ENCODE measurements at regions not wholly inside any gene's neighbourhood (a gene's known extent, or its start where the extent isn't known, plus 50 kb on each side); places are given as distances from the start of the nearest gene placed in this dataset.

GRCh38 chr16:86939609-86940008 lies 361.3 kb downstream of the FOXL1 start:
- TF ChIP-seq CTCF (IDR thresholded peaks at IDR 0.05), result no peak
- Mint-ChIP-seq H3K27ac (no peak overlapping the region), H3K9me3 (peaks cover 14% of the 10 kb centered on the region), H3K27me3 (peaks cover 23% of the 10 kb centered on the region), H3K36me3 (ENCODE audit: low read depth) (no peaks in the 10 kb centered on the region), H3K4me1 (no peaks in the 10 kb centered on the region), H3K4me3 (no peak overlapping the region)
- intact Hi-C loops (cut with micrococcal nuclease), result no loop called here
- no peak for ATAC-seq (ENCODE audit: low read depth)
- POLR2A ChIA-PET, result no interaction called here
- CTCF ChIA-PET, result no interaction called here
- no peak for DNase-seq

GRCh38 chr16:86941731-86942130 lies 363.4 kb downstream of the FOXL1 start:
- intact Hi-C loops (cut with micrococcal nuclease), result no loop called here
- H3K27me3 Mint-ChIP-seq, result peaks cover 8% of the 10 kb centered on the region
- no peak for ATAC-seq (ENCODE audit: low read depth)
- H3K4me1 Mint-ChIP-seq, result no peaks in the 10 kb centered on the region
- no peak overlapping the region for H3K27ac Mint-ChIP-seq
- peaks cover 14% of the 10 kb centered on the region for H3K9me3 Mint-ChIP-seq
- DNase-seq, result no peak
- POLR2A ChIA-PET, result no interaction called here
- H3K36me3 Mint-ChIP-seq (ENCODE audit: low read depth), result no peaks in the 10 kb centered on the region
- CTCF ChIA-PET, result no interaction called here
- H3K4me3 Mint-ChIP-seq, result no peak overlapping the region
- no peak for TF ChIP-seq CTCF (IDR thresholded peaks at IDR 0.05)

- Mint-ChIP-seq H3K9me3 (peaks cover 10% of the 10 kb centered on the region), H3K4me1 (no peaks in the 10 kb centered on the region), H3K4me3 (no peak overlapping the region), H3K36me3 (ENCODE audit: low read depth) (no peaks in the 10 kb centered on the region), H3K27ac (no peak overlapping the region), H3K27me3 (peaks cover 3% of the 10 kb centered on the region)
- ATAC-seq (ENCODE audit: low read depth), result no peak
- intact Hi-C loops (cut with micrococcal nuclease), result no loop called here
- ChIA-PET CTCF (no interaction called here), POLR2A (no interaction called here)
- DNase-seq, result no peak
- TF ChIP-seq CTCF (IDR thresholded peaks at IDR 0.05), result no peak
Observed at GRCh38 chr16:86942151-86943051, 364.1 kb downstream of the FOXL1 start.

- intact Hi-C loops (cut with micrococcal nuclease), result no loop called here
- ATAC-seq (ENCODE audit: low read depth) (no peak), DNase-seq (no peak)
- Mint-ChIP-seq H3K27me3 (no peaks in the 10 kb centered on the region), H3K9me3 (no peaks in the 10 kb centered on the region), H3K27ac (no peak overlapping the region), H3K4me1 (no peaks in the 10 kb centered on the region), H3K4me3 (no peak overlapping the region), H3K36me3 (ENCODE audit: low read depth) (no peaks in the 10 kb centered on the region)
- no peak for TF ChIP-seq CTCF (IDR thresholded peaks at IDR 0.05)
- ChIA-PET POLR2A (no interaction called here), CTCF (no interaction called here)
Observed at GRCh38 chr16:86945166-86945900, 367.0 kb downstream of the FOXL1 start.

- DNase-seq (no peak), ATAC-seq (ENCODE audit: low read depth) (no peak)
- intact Hi-C loops (cut with micrococcal nuclease), result no loop called here
- Mint-ChIP-seq H3K27ac (no peak overlapping the region), H3K27me3 (no peaks in the 10 kb centered on the region), H3K9me3 (no peaks in the 10 kb centered on the region), H3K4me3 (no peak overlapping the region), H3K4me1 (no peaks in the 10 kb centered on the region), H3K36me3 (ENCODE audit: low read depth) (no peaks in the 10 kb centered on the region)
- CTCF ChIA-PET, result no interaction called here
- POLR2A ChIA-PET, result no interaction called here
- no peak for TF ChIP-seq CTCF (IDR thresholded peaks at IDR 0.05)
Observed at GRCh38 chr16:86946396-86946795, 368.0 kb downstream of the FOXL1 start.

Measured in activated B cell treated with CpG ODN at 0.5 μM for 24 hours (primary cell).